ENCODE measurements at regions not wholly inside any gene's neighbourhood (a gene's known extent, or its start where the extent isn't known, plus 50 kb on each side); places are given as distances from the start of the nearest gene placed in this dataset.

DNA sequence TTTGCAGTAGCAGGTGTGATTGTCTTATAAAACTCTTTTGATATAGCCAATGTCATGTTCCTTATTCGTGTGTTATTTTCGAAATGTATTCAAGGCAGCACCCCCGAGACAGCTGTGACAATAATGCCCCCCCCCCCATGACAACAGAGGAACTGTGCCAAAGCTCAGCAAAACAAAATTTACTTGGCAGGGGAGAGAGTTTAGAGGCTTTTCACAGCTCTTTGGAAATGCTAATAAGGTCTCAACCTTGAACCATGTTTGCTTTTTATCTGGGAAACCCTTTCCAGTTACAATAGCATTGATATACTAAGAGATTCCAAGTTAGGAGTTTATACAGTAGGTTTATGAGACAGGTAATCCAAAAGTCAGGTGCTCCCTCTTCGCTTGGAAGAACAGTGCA is 56.4 kb upstream of the USP44 start:
- H3K23ac ChIP-seq (ENCODE audit: low read length), result no peak overlapping the region
- H3K4me1 ChIP-seq (ENCODE audit: control insufficient read depth in 1 of 2, insufficient read depth in 2 of 2, low read length in 2 of 2), result no peaks in the 10 kb centered on the region
- WGBS (ENCODE audit: extremely low coverage, insufficient coverage, insufficient read length), result no CpG with 5 or more reads among the region's 4 CpGs
- no peak overlapping the region for H3K18ac ChIP-seq (ENCODE audit: low read length)
- H3K4me3 ChIP-seq (ENCODE audit: low read depth, low read length), result no peak overlapping the region
- no peak overlapping the region for H3K27ac ChIP-seq (ENCODE audit: low read depth, low read length)
- H4K91ac ChIP-seq (ENCODE audit: low read depth, low read length), result no peak overlapping the region
- H3K36me3 ChIP-seq (ENCODE audit: control insufficient read depth in 1 of 2, insufficient read depth in 2 of 2, low read length in 2 of 2), result no peaks in the 10 kb centered on the region
- H2BK5ac ChIP-seq (ENCODE audit: low read depth, low read length, poor library complexity), result no peak overlapping the region
- no peak for DNase-seq
- no peak overlapping the region for H4K12ac ChIP-seq (ENCODE audit: low read depth, low read length)
- H2AFZ ChIP-seq (ENCODE audit: insufficient read depth, low read length, poor library complexity), result no peak overlapping the region
- no peaks in the 10 kb centered on the region for H3K79me1 ChIP-seq (ENCODE audit: low read length)
- no peak overlapping the region for H3K4me2 ChIP-seq (ENCODE audit: low read length)
- no peak overlapping the region for H3K9ac ChIP-seq (ENCODE audit: low read length)
- H3K9me3 ChIP-seq (ENCODE audit: insufficient read depth, low read depth, low read length), result no peaks in the 10 kb centered on the region
- H3K14ac ChIP-seq (ENCODE audit: low read length), result no peak overlapping the region
- H3K79me2 ChIP-seq (ENCODE audit: control insufficient read depth, insufficient read depth, low read length, poor library complexity), result no peaks in the 10 kb centered on the region
- no peak overlapping the region for H2BK12ac ChIP-seq (ENCODE audit: low read length)
- H3K27me3 ChIP-seq (ENCODE audit: insufficient read depth, low read length), result no peaks in the 10 kb centered on the region
- H2AK5ac ChIP-seq (ENCODE audit: low read length), result no peak overlapping the region
- no peak overlapping the region for H3K4ac ChIP-seq (ENCODE audit: low read depth, low read length)
- H4K8ac ChIP-seq (ENCODE audit: low read depth, low read length), result no peak overlapping the region
- no peak overlapping the region for H2BK120ac ChIP-seq (ENCODE audit: insufficient read depth, low read length, poor library complexity)

DNA sequence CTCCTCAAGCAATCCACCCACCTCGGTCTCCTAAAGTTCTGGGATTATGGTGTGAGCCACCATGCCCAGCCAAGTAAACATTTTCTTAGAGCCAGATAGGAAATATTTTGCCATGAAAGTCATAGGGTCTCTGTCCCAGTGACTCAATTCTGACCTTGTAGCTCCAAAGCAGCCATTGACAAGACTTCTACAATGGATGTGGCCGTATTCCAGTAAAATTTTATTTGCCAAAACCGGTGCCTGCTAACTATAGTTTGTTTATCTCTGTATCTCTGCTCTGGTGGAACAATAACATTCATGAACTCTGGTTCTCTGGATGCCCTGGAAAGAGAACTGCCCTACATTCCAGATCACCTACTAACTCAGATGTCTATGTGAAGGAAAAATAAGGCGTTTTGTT is 54.6 kb upstream of the USP44 start:
- Histone ChIP-seq H4K12ac (ENCODE audit: low read depth, low read length) (no peak overlapping the region), H3K18ac (ENCODE audit: low read length) (no peak overlapping the region), H2AK5ac (ENCODE audit: low read length) (no peak overlapping the region), H3K36me3 (ENCODE audit: control insufficient read depth in 1 of 2, insufficient read depth in 2 of 2, low read length in 2 of 2) (no peaks in the 10 kb centered on the region), H3K9me3 (ENCODE audit: insufficient read depth, low read depth, low read length) (no peaks in the 10 kb centered on the region), H3K4me1 (ENCODE audit: control insufficient read depth in 1 of 2, insufficient read depth in 2 of 2, low read length in 2 of 2) (no peaks in the 10 kb centered on the region), H3K27me3 (ENCODE audit: insufficient read depth, low read length) (no peaks in the 10 kb centered on the region), H3K4ac (ENCODE audit: low read depth, low read length) (no peak overlapping the region), H2BK5ac (ENCODE audit: low read depth, low read length, poor library complexity) (no peak overlapping the region), H4K8ac (ENCODE audit: low read depth, low read length) (no peak overlapping the region), H3K9ac (ENCODE audit: low read length) (no peak overlapping the region), H3K27ac (ENCODE audit: low read depth, low read length) (no peak overlapping the region), H2BK120ac (ENCODE audit: insufficient read depth, low read length, poor library complexity) (no peak overlapping the region), H3K4me3 (ENCODE audit: low read depth, low read length) (no peak overlapping the region), H3K23ac (ENCODE audit: low read length) (no peak overlapping the region), H3K4me2 (ENCODE audit: low read length) (no peak overlapping the region), H2BK12ac (ENCODE audit: low read length) (no peak overlapping the region), H3K79me1 (ENCODE audit: low read length) (no peaks in the 10 kb centered on the region), H2AFZ (ENCODE audit: insufficient read depth, low read length, poor library complexity) (no peak overlapping the region), H3K14ac (ENCODE audit: low read length) (no peak overlapping the region), H4K91ac (ENCODE audit: low read depth, low read length) (no peak overlapping the region), H3K79me2 (ENCODE audit: control insufficient read depth, insufficient read depth, low read length, poor library complexity) (no peaks in the 10 kb centered on the region)
- no peak for DNase-seq
- WGBS (ENCODE audit: extremely low coverage, insufficient coverage, insufficient read length), result no CpG with 5 or more reads among the region's 4 CpGs

DNA sequence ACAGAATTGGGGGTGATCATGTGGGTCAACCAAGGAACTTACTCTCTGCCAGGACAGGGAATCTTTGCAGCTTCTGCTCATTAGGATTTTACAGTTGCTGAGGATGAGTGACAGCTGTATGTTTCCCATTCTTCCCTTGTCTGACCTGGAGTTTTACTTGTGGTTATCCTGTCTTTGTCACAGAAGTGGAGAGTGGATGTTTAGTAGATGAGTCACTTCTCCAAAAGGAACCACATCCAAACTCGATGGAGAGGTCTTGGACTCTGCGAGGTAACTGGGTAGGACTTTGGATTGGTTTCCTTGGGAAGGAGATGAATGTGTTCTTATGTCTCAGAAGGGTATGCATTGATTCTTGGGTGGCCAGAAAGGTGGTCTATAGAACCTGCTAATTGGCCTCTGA is 53.8 kb upstream of the USP44 start:
- Histone ChIP-seq H4K8ac (ENCODE audit: low read depth, low read length) (no peak overlapping the region), H3K18ac (ENCODE audit: low read length) (no peak overlapping the region), H3K4me2 (ENCODE audit: low read length) (no peak overlapping the region), H4K12ac (ENCODE audit: low read depth, low read length) (no peak overlapping the region), H3K27ac (ENCODE audit: low read depth, low read length) (no peak overlapping the region), H2AK5ac (ENCODE audit: low read length) (no peak overlapping the region), H3K79me1 (ENCODE audit: low read length) (no peaks in the 10 kb centered on the region), H3K4me3 (ENCODE audit: low read depth, low read length) (no peak overlapping the region), H2AFZ (ENCODE audit: insufficient read depth, low read length, poor library complexity) (no peak overlapping the region), H3K14ac (ENCODE audit: low read length) (no peak overlapping the region), H3K4ac (ENCODE audit: low read depth, low read length) (no peak overlapping the region), H3K36me3 (ENCODE audit: control insufficient read depth in 1 of 2, insufficient read depth in 2 of 2, low read length in 2 of 2) (no peaks in the 10 kb centered on the region), H3K4me1 (ENCODE audit: control insufficient read depth in 1 of 2, insufficient read depth in 2 of 2, low read length in 2 of 2) (no peaks in the 10 kb centered on the region), H3K79me2 (ENCODE audit: control insufficient read depth, insufficient read depth, low read length, poor library complexity) (no peaks in the 10 kb centered on the region), H3K9me3 (ENCODE audit: insufficient read depth, low read depth, low read length) (no peaks in the 10 kb centered on the region), H3K9ac (ENCODE audit: low read length) (no peak overlapping the region), H2BK120ac (ENCODE audit: insufficient read depth, low read length, poor library complexity) (no peak overlapping the region), H3K23ac (ENCODE audit: low read length) (no peak overlapping the region), H3K27me3 (ENCODE audit: insufficient read depth, low read length) (no peaks in the 10 kb centered on the region), H4K91ac (ENCODE audit: low read depth, low read length) (no peak overlapping the region), H2BK12ac (ENCODE audit: low read length) (no peak overlapping the region), H2BK5ac (ENCODE audit: low read depth, low read length, poor library complexity) (no peak overlapping the region)
- DNase-seq, result peak in 1 of 2 donors; percentile 53
- WGBS (ENCODE audit: extremely low coverage, insufficient coverage, insufficient read length), result no CpG with 5 or more reads among the region's 2 CpGs

DNA sequence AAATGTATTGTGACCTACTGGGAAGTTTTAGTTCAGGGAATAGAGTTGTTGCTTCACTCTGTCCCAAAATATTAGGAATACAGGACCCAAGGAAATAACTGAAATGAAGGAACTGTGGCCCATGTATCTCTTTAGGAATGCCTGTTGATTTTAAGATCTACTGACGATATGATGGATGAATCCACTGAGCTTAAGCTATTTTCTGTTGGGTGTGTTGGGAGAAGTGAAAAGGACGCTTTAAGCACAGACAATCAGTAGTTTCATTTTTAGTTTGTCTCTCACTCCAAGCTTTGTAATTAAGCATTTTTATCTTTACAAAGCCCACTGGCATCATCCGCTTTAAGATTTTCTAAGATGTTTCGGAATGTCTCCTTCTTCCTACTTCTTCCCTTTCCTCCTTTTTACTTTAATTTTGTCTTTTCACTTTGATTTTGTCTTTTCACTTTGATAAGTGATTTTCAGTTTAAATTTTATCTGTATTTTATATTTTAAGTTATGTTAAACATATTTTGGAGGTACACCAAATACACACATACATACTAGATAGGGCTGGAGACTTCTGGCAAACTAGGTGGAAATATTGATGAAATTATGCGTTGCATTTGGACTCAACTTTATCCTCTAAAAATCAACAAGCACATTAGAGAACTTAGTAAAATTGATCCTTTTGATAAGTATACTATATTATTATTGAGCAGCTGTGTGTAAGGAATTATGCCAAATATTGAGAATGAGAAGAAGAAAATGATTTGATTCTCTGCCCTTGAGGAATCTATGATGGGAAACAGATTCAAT is 52.3 kb upstream of the USP44 start:
- H2AK5ac ChIP-seq (ENCODE audit: low read length), result no peak overlapping the region
- H3K27ac ChIP-seq (ENCODE audit: low read depth, low read length), result no peak overlapping the region
- no peaks in the 10 kb centered on the region for H3K4me1 ChIP-seq (ENCODE audit: control insufficient read depth in 1 of 2, insufficient read depth in 2 of 2, low read length in 2 of 2)
- H3K9ac ChIP-seq (ENCODE audit: low read length), result no peak overlapping the region
- no peak overlapping the region for H2BK12ac ChIP-seq (ENCODE audit: low read length)
- H4K91ac ChIP-seq (ENCODE audit: low read depth, low read length), result no peak overlapping the region
- no peaks in the 10 kb centered on the region for H3K79me2 ChIP-seq (ENCODE audit: control insufficient read depth, insufficient read depth, low read length, poor library complexity)
- no peak overlapping the region for H3K23ac ChIP-seq (ENCODE audit: low read length)
- no peak overlapping the region for H3K4me2 ChIP-seq (ENCODE audit: low read length)
- DNase-seq, result no peak
- no peak overlapping the region for H3K4ac ChIP-seq (ENCODE audit: low read depth, low read length)
- no peak overlapping the region for H3K18ac ChIP-seq (ENCODE audit: low read length)
- H4K12ac ChIP-seq (ENCODE audit: low read depth, low read length), result no peak overlapping the region
- H3K79me1 ChIP-seq (ENCODE audit: low read length), result no peaks in the 10 kb centered on the region
- H4K8ac ChIP-seq (ENCODE audit: low read depth, low read length), result no peak overlapping the region
- no peaks in the 10 kb centered on the region for H3K36me3 ChIP-seq (ENCODE audit: control insufficient read depth in 1 of 2, insufficient read depth in 2 of 2, low read length in 2 of 2)
- H3K4me3 ChIP-seq (ENCODE audit: low read depth, low read length), result no peak overlapping the region
- no CpG with 5 or more reads among the region's 5 CpGs for WGBS (ENCODE audit: extremely low coverage, insufficient coverage, insufficient read length)
- H2AFZ ChIP-seq (ENCODE audit: insufficient read depth, low read length, poor library complexity), result no peak overlapping the region
- H3K9me3 ChIP-seq (ENCODE audit: insufficient read depth, low read depth, low read length), result no peaks in the 10 kb centered on the region
- H2BK120ac ChIP-seq (ENCODE audit: insufficient read depth, low read length, poor library complexity), result no peak overlapping the region
- H3K14ac ChIP-seq (ENCODE audit: low read length), result no peak overlapping the region
- no peaks in the 10 kb centered on the region for H3K27me3 ChIP-seq (ENCODE audit: insufficient read depth, low read length)
- H2BK5ac ChIP-seq (ENCODE audit: low read depth, low read length, poor library complexity), result no peak overlapping the region

Data from trophoblast cell (in vitro differentiated cells and primary cell).